Duodenal mucosa (tissue), 2 donors: ENCODE measurements at regions not wholly inside any gene's neighbourhood (a gene's known extent, or its start where the extent isn't known, plus 50 kb on each side); places are given as distances from the start of the nearest gene placed in this dataset.
"Not testable (repeated sequence)": the region's sequence is repeated elsewhere in the genome, so short reads cannot be mapped to it uniquely, and the experiment has no call there.

Experiments
- H3K27ac ChIP-seq: one replicate; pipeline ENCODE4 v1.7.0; 2013; ENCODE audit warnings: low read depth, low read length
- H3K27me3 ChIP-seq, 2 donors: one replicate each; pipeline ENCODE4 v1.7.0; 2013; ENCODE audit warnings: low read length in 2 of 2, control low read depth in 1 of 2; ENCODE audit not compliant: insufficient read depth in 2 of 2, control insufficient read depth in 1 of 2
- H3K36me3 ChIP-seq, 2 donors: one replicate each; pipeline ENCODE4 v1.7.0; 2013; ENCODE audit warnings: low read length in 2 of 2, control low read depth in 1 of 2; ENCODE audit not compliant: insufficient read depth in 2 of 2, control insufficient read depth in 1 of 2
- H3K4me1 ChIP-seq, 2 donors: one replicate each; pipeline ENCODE4 v1.7.0; 2013; ENCODE audit warnings: low read length in 2 of 2, control low read depth in 1 of 2; ENCODE audit not compliant: insufficient read depth in 2 of 2, control insufficient read depth in 1 of 2
- H3K4me3 ChIP-seq, 2 donors: one replicate each; pipeline ENCODE4 v1.7.0; 2013; ENCODE audit warnings: low read length in 2 of 2, low read depth in 1 of 2
- H3K9ac ChIP-seq, 2 donors: one replicate each; pipeline ENCODE4 v1.7.0; 2013; ENCODE audit warnings: low read length in 2 of 2, low read depth in 1 of 2
- H3K9me3 ChIP-seq, 2 donors: one replicate each; pipeline ENCODE4 v1.7.0; 2013; ENCODE audit warnings: low read length in 2 of 2, control low read depth in 1 of 2; ENCODE audit not compliant: control insufficient read depth in 1 of 2

DNA sequence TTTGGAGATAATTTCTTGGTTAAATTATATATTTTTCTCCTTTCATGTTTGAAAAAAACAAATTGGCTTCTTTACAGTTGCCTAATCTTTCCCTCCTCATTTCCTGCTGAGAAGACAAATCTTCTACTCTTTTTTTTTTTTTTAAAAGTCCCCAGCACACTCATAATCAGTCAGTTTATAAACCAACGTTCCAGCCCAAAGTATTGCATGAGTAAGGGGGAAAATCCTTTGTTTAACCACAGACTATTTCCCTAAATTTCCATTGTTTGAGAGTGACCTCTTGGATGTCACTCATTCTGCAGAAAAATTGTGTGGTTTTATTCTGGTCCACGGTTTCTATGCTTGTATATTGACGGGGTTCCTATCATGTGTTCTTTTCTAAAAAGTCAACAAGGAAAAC is 55.1 kb upstream of the TLR4 start:
- H3K27me3 ChIP-seq = no peaks in the 10 kb centered on the region
- H3K9me3 ChIP-seq = no peaks in the 10 kb centered on the region
- H3K9ac ChIP-seq = no peak overlapping the region
- H3K4me1 ChIP-seq = peaks cover 5 to 6% of the 10 kb centered on the region in 2 donors
- no peak overlapping the region for H3K27ac ChIP-seq
- H3K4me3 ChIP-seq = no peak overlapping the region
- no peaks in the 10 kb centered on the region for H3K36me3 ChIP-seq

DNA sequence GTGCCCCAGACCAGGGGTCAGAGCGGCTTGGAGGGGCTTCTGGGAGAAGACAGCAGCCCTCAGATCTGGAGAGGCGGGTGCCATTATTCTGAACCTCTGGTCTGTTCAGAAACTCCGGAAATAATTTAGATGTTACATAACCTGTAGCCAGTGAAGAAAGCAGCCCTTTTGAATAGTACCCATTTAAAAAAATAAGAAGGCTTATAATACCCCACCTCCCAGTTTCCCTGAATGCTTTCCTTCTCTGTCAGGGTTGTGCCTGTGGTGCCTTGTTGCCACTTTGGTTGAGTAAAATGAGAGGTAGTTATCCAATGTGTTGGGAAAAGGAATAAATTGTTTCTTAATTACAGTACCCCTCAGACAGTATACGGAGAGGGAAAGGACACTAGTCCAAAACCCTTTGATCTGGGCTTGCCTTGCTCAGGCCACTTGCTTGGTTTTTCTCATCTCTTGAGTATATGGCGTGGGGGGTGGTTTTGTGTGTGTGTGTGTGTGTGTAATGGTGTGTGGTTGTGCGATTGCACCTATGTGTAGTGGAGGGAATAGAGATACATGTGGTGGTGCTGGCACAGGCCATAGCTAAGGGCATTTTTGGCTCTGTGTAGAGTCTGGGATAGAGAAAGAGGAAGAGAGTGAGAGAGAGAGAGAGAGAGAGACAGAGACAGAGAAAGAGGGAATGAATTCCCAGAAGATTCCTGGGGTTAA is 59.1 kb upstream of the TLR4 start:
- Histone ChIP-seq H3K4me3 (peak overlapping the region; percentile 8 to 50), H3K4me1 (peaks cover 6% of the 10 kb centered on the region in 2 donors), H3K36me3 (no peaks in the 10 kb centered on the region), H3K27ac (no peak overlapping the region), H3K9me3 (no peaks in the 10 kb centered on the region), H3K9ac (peak overlapping the region; percentile 5 to 25), H3K27me3 (no peaks in the 10 kb centered on the region)

DNA sequence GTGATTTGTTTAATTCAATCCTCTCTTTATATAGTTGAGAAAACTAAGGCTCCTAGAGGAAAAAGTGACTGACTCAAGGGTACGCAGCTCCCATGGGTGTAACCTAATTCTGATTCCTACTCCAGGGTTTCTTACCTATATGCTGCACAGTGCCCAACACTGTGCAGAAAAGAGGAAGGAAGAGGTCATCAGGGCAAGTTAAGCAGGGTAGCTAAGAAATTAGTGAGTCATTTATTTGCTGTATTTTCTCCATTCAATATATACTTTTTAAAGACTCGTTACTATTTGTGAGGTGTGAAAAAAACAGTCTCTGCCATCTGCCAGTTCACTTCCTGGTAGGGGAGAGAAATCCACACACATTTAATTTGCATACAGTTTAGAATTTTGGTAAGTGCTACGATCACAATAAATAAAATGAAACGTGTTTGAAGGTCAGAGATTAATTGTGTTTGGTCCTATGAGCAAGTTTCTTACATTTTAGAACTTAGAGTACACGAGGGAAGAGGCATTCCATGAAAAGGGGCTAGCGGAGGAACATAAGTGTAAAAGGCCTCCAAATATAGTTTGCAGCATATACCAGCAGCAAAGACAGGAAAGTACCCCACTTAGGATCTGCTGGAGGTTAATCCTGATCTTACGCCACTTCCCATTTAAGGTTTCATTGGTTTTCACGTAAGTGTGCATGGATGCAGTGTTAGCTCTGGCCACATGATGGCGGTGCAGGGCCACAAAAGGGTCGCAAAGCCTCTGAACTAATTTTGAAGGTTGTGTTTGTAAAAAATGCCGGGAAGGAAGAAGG is 59.9 kb upstream of the TLR4 start:
- peaks cover 6% of the 10 kb centered on the region in 2 donors for H3K4me1 ChIP-seq
- H3K4me3 ChIP-seq = peak overlapping the region; percentile 8 to 50
- H3K36me3 ChIP-seq = no peaks in the 10 kb centered on the region
- no peaks in the 10 kb centered on the region for H3K9me3 ChIP-seq
- H3K9ac ChIP-seq = peak overlapping the region; percentile 5 to 25
- no peaks in the 10 kb centered on the region for H3K27me3 ChIP-seq
- no peak overlapping the region for H3K27ac ChIP-seq

DNA sequence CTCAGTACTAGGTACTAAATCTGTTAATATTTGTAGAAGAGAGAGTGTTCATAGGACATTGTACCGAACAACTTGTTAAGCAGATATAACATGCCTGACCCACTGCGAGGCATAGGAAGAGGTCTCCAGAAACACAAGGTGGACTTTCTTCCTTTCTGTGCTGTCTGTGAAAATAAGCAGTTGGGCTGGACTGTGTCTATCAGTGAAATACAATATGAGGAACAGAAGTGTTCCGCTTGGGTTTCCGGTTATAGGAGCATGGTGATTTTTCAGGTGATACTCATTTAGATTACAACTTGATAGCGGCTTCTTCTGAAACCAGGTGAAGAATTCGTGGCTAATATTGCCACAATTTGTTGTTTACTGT is 60.9 kb upstream of the TLR4 start:
- peaks cover 6% of the 10 kb centered on the region in 2 donors for H3K4me1 ChIP-seq
- H3K4me3 ChIP-seq = no peak overlapping the region
- H3K27me3 ChIP-seq = no peaks in the 10 kb centered on the region
- H3K9me3 ChIP-seq = no peaks in the 10 kb centered on the region
- no peaks in the 10 kb centered on the region for H3K36me3 ChIP-seq
- H3K27ac ChIP-seq = no peak overlapping the region
- no peak overlapping the region for H3K9ac ChIP-seq

DNA sequence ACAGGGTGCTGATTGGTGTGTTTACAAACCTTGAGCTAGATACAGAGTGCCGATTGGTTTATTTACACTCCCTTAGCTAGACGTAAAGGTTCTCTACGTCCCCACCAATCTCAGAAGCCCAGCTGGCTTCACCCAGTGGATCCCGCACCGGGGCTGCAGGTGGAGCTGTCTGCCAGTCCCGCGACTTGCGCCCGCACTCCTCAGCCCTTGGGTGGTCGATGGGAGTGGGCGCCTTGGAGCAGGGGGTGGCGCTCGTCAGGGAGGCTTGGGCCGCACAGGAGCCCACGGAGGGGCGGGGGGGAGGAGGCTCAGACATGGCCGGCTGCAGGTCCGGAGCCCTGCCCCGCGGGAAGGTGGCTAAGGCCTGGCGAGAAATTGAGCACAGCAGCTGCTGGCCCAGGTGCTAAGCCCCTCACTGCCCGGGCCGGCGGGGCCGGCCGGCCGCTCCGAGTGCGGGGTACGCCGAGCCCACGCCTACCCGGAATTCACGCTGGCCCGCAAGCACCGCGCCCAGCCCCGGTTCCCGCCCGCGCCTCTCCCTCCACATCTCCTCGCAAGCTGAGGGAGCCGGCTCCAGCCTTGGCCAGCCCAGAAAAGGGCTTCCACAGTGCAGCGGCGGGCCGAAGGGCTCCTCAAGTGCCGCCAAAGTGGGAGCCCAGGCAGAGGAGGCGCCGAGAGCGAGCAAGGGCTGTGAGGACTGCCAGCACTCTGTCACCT is 61.5 kb upstream of the TLR4 start:
- H3K36me3 ChIP-seq, H3K27ac ChIP-seq, H3K4me1 ChIP-seq, H3K9ac ChIP-seq, H3K27me3 ChIP-seq, H3K9me3 ChIP-seq, H3K4me3 ChIP-seq: not testable (repeated sequence)

DNA sequence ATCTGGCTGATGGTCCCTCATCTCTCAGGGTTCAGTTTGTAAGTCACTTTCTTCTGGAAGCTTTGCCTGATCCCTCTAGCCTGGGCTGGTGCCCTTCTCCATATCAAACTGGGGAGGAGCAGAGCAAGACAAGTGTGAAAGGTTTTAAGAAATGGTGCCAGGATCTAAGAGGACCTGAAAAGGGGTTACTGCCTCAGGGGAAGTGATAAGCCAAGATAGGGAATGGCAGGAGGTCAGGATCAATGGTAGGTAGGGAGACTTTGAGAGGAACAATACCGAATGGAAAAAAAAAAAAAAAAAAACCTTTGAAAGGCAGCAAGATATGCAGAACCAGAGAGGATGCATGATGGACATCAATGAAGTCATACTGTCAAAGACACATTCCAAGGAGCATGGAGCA is 67.5 kb upstream of the TLR4 start:
- Histone ChIP-seq H3K27me3 (no peaks in the 10 kb centered on the region), H3K4me1 (no peaks in the 10 kb centered on the region), H3K27ac (no peak overlapping the region), H3K36me3 (no peaks in the 10 kb centered on the region), H3K9ac (no peak overlapping the region), H3K4me3 (no peak overlapping the region), H3K9me3 (no peaks in the 10 kb centered on the region)

DNA sequence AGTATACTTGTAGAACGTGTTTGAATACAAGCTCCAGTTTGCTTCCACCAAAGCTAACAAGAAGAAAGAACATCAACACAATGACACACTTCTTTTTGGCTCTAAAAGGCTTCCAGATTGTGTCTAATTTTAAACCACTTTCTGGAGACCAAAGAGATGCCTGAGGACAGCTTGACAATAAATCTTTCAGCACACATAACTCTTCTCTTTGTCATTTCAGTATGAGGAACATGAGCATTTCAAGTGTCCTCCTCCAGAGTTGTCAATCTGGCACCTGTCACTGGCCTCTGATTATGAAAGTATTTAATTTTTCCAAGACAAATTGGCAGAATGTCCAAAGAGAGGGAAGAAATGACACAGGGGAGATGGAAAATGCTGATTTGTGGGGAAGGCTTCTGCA is 79.0 kb upstream of the TLR4 start:
- Histone ChIP-seq H3K9me3 (peaks cover 5 to 14% of the 10 kb centered on the region in 2 donors), H3K4me1 (no peaks in the 10 kb centered on the region), H3K4me3 (no peak overlapping the region), H3K9ac (no peak overlapping the region), H3K36me3 (no peaks in the 10 kb centered on the region), H3K27me3 (no peaks in the 10 kb centered on the region), H3K27ac (no peak overlapping the region)

DNA sequence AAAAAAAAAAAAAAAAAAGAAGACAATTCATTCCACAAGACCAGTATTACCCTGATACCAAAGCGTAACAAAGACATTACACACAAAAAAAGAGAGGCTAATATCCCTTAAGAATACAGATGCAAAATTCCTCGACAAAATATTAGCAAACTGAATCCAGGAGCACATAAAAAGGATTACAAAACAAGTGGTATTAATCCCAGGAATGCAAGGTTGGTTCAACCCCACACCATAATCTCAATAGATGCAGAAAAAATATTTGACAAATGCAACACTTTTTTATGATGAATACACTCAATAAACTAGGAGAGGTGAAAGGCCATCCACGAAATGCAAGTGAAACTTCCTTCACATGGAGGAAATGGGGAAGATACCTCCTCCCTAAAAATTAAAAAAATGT is 80.1 kb upstream of the TLR4 start:
- H3K9me3 ChIP-seq = peaks cover 5 to 14% of the 10 kb centered on the region in 2 donors
- no peak overlapping the region for H3K9ac ChIP-seq
- no peak overlapping the region for H3K4me3 ChIP-seq

DNA sequence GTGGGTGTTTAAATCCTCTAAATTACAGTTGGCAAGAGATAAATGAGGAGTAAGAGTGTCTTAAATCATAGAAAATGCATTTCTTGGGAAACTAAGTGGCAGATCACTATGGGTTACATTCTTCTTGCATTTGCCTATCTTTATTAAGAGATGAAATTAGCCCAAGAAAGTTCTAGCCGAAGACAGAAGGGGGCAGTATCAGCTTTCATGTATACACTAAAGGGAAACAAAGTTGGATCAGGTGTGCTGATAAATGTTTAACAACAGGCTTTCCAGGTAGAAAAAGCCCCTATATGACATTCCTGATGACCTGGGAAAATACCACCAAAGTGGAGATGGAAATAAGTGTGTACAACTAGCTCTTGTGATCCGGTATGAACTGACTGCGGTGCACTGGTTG is 81.9 kb upstream of the TLR4 start:
- Histone ChIP-seq H3K9ac (no peak overlapping the region), H3K36me3 (no peaks in the 10 kb centered on the region)

More for the DNA sequence above, 80.1 kb upstream of the TLR4 start:
- Histone ChIP-seq H3K27me3 (no peaks in the 10 kb centered on the region), H3K36me3 (no peaks in the 10 kb centered on the region), H3K27ac (no peak overlapping the region), H3K4me1 (no peaks in the 10 kb centered on the region)

DNA sequence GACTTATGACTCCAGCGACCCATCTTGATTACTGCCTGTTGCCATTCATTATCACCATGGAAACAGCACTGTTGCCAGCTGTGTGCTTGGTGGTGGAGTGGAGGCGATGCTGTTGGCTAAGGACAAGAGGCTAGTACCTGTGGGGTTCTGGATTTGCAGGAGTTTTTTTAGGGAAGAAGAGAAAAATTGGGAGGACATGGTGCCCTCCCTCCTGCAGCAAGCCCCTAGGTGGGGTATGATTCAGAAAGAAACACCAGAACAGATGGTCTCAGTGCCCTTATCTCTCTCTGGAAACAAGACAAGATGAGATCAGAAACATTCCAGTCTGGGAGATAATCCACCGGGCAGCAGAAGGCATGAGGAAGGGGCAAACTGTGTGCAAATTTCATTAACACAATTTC is 87.8 kb upstream of the TLR4 start:
- H3K9me3 ChIP-seq = no peaks in the 10 kb centered on the region
- no peak overlapping the region for H3K27ac ChIP-seq
- H3K9ac ChIP-seq = no peak overlapping the region
- H3K4me3 ChIP-seq = no peak overlapping the region
- H3K27me3 ChIP-seq = no peaks in the 10 kb centered on the region
- H3K4me1 ChIP-seq = no peaks in the 10 kb centered on the region
- H3K36me3 ChIP-seq = no peaks in the 10 kb centered on the region

More for the DNA sequence above, 81.9 kb upstream of the TLR4 start:
- H3K27ac ChIP-seq = no peak overlapping the region
- no peaks in the 10 kb centered on the region for H3K4me1 ChIP-seq
- no peaks in the 10 kb centered on the region for H3K27me3 ChIP-seq
- H3K9me3 ChIP-seq = peaks cover 5 to 14% of the 10 kb centered on the region in 2 donors
- H3K4me3 ChIP-seq = no peak overlapping the region
